ENCODE measurements at regions not wholly inside any gene's neighbourhood (a gene's known extent, or its start where the extent isn't known, plus 50 kb on each side); places are given as distances from the start of the nearest gene placed in this dataset.

DNA sequence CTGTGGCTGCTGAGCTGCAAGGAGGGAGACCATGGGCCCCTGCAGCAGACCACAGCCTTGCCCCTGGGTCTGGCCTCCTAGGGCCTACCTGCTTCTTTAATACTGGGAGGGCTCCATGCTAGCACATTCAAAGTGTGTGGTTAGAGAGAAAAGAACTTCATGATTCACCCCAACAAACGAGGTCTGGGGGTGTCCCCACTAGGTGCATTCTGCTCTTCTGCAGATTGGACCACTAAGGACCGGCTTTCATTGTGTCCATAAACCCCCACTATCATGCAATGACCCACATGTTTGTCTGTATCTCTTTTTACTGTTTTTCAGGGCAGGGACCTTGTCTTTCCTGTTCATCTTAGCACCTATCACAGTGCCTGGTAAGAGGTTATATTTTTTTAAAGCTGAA, 185.4 kb downstream of the OMA1 start:
- Mint-ChIP-seq H3K4me3 (ENCODE audit: unreplicated experiment) (no peak overlapping the region), H3K27ac (ENCODE audit: unreplicated experiment) (no peak overlapping the region), H3K9me3 (ENCODE audit: low read depth) (peaks cover 2% of the 10 kb centered on the region), H3K27me3 (ENCODE audit: low read depth) (peaks cover 21% of the 10 kb centered on the region), H3K36me3 (ENCODE audit: low read depth) (no peaks in the 10 kb centered on the region), H3K4me1 (ENCODE audit: low read depth) (no peaks in the 10 kb centered on the region)
- no peak for DNase-seq (ENCODE audit: low spot score)
- TF ChIP-seq, protein P1, sequence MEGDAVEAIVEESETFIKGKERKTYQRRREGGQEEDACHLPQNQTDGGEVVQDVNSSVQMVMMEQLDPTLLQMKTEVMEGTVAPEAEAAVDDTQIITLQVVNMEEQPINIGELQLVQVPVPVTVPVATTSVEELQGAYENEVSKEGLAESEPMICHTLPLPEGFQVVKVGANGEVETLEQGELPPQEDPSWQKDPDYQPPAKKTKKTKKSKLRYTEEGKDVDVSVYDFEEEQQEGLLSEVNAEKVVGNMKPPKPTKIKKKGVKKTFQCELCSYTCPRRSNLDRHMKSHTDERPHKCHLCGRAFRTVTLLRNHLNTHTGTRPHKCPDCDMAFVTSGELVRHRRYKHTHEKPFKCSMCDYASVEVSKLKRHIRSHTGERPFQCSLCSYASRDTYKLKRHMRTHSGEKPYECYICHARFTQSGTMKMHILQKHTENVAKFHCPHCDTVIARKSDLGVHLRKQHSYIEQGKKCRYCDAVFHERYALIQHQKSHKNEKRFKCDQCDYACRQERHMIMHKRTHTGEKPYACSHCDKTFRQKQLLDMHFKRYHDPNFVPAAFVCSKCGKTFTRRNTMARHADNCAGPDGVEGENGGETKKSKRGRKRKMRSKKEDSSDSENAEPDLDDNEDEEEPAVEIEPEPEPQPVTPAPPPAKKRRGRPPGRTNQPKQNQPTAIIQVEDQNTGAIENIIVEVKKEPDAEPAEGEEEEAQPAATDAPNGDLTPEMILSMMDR (IDR thresholded peaks at IDR 0.05), result no peak

DNA sequence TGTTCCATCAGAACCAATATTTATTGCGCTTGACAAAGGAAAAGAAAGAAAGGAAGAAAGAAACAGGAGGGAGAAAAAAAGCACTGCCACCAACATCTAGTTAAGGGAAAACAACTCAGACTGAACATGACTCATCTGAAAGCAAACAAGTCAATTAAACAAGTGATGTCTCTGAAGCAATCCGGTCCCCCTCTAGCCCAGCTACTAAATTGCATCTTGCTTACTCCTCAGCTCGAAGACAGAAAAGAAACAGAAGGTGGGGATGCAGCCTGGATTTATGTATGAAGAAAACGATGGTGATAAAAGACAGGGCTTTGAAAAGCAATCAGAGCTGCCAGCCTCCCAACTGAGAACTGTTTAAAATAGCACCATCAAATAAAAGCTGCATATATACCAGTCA, 188.2 kb downstream of the OMA1 start:
- Mint-ChIP-seq H3K27ac (ENCODE audit: unreplicated experiment) (no peak overlapping the region), H3K27me3 (ENCODE audit: low read depth) (peaks cover 19% of the 10 kb centered on the region), H3K9me3 (ENCODE audit: low read depth) (no peaks in the 10 kb centered on the region), H3K4me1 (ENCODE audit: low read depth) (no peaks in the 10 kb centered on the region), H3K36me3 (ENCODE audit: low read depth) (no peaks in the 10 kb centered on the region), H3K4me3 (ENCODE audit: unreplicated experiment) (no peak overlapping the region)
- TF ChIP-seq, protein P1 (IDR thresholded peaks at IDR 0.05), result no peak
- DNase-seq (ENCODE audit: low spot score), result no peak

DNA sequence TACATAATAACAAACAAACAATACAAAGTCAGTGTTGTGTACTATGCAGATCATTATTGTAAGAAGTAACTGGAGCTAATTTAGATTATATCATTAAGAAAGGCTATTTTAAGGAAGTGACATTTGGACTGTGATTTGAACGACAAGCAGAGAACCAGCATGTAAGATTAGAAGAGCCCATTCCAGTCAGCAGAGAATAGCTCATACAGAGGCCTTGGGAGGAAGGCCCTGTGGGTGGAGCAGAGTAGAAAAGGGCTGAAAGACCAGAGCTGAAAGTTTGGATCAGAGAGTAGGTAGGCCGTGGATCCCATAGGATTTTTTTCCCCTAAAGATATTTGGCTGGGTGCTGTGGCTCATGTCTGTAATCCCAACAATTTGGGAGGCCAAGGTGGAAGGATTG, 190.1 kb downstream of the OMA1 start:
- Mint-ChIP-seq H3K27ac (ENCODE audit: unreplicated experiment) (no peak overlapping the region), H3K27me3 (ENCODE audit: low read depth) (peaks cover 19% of the 10 kb centered on the region), H3K36me3 (ENCODE audit: low read depth) (no peaks in the 10 kb centered on the region), H3K4me3 (ENCODE audit: unreplicated experiment) (no peak overlapping the region), H3K4me1 (ENCODE audit: low read depth) (no peaks in the 10 kb centered on the region), H3K9me3 (ENCODE audit: low read depth) (peaks cover 2% of the 10 kb centered on the region)
- no peak for DNase-seq (ENCODE audit: low spot score)
- TF ChIP-seq, protein P1 (IDR thresholded peaks at IDR 0.05), result no peak

DNA sequence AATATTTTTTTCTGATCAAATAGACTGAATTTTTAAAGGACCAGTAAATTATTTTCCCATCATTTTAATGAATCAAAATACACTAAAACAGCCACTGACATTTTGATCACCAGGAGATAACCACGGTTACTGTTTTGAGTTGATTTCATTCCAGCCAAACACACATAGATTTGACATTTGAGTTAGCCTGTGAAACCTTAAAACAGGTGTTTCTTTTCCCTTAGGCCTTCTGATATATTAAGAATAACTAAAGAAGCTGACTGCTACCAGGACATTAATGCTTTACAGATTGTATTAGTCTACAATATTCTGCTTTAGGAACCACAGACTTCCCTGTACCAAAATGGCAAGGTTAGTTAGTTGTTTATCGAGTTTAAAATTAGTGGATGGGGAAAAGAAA, 193.4 kb downstream of the OMA1 start:
- Mint-ChIP-seq H3K4me1 (ENCODE audit: low read depth) (no peaks in the 10 kb centered on the region), H3K36me3 (ENCODE audit: low read depth) (no peaks in the 10 kb centered on the region), H3K27ac (ENCODE audit: unreplicated experiment) (no peak overlapping the region), H3K9me3 (ENCODE audit: low read depth) (peaks cover 9% of the 10 kb centered on the region), H3K27me3 (ENCODE audit: low read depth) (peaks cover 5% of the 10 kb centered on the region), H3K4me3 (ENCODE audit: unreplicated experiment) (no peak overlapping the region)
- DNase-seq (ENCODE audit: low spot score), result no peak
- TF ChIP-seq, protein P1 (IDR thresholded peaks at IDR 0.05), result no peak

DNA sequence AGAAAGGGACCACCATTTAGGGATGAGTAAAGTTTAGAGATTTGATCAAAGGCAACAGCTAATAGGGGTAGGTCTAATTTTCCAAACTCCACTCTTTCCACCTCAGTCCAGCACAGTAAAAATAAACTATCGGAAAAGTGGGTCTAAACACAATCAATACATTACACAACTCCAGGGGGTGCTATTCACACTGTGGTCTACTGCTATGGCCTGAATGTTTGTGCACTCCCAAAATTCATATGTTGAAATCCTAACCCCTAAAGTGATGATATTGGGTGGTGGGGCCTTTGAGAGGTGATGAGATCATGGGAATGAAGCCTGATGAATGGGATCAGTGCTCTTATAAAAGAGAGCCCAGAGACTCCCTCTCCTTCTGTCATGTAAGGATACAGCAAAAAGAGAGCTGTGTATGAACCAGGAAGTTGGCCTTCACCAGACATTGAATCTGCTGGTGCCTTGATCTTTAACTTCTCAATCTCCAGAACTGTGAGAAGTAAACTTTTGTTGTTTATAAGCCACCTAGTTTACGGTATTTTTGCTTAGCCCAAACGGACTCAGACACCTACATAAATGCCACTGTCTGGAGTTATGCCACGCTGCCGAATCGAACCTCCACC, 193.9 kb downstream of the OMA1 start:
- no peaks in the 10 kb centered on the region for H3K4me1 Mint-ChIP-seq (ENCODE audit: low read depth)
- H3K4me3 Mint-ChIP-seq (ENCODE audit: unreplicated experiment), result no peak overlapping the region
- peaks cover 3% of the 10 kb centered on the region for H3K27me3 Mint-ChIP-seq (ENCODE audit: low read depth)
- TF ChIP-seq, protein P1 (IDR thresholded peaks at IDR 0.05), result no peak
- DNase-seq (ENCODE audit: low spot score), result no peak
- no peaks in the 10 kb centered on the region for H3K36me3 Mint-ChIP-seq (ENCODE audit: low read depth)
- peaks cover 9% of the 10 kb centered on the region for H3K9me3 Mint-ChIP-seq (ENCODE audit: low read depth)
- H3K27ac Mint-ChIP-seq (ENCODE audit: unreplicated experiment), result no peak overlapping the region

Measured in chondrocyte (in vitro differentiated cells).